Thyroid gland (tissue), 4 donors: ENCODE measurements at regions not wholly inside any gene's neighbourhood (a gene's known extent, or its start where the extent isn't known, plus 50 kb on each side); places are given as distances from the start of the nearest gene placed in this dataset.

ENCODE experiments used
- CTCF ChIP-seq, 6 experiments: fragments of 200-600 bp in 3 of 6; fragments of 450-650 bp in 3 of 6; sonication (generic) in 3 of 6; IDR thresholded peaks; one replicate each; pipeline ENCODE4 v1.5.1; 2016 to 2019; ENCODE audit warnings: antibody characterized with exemption in 6 of 6, mild to moderate bottlenecking in 2 of 6, inconsistent platforms in 1 of 6, moderate library complexity in 1 of 6
- POLR2A ChIP-seq, 2 donors: fragments of 450-650 bp; IDR thresholded peaks; one replicate each; pipeline ENCODE4 v1.6.1; 2017; ENCODE audit warnings: antibody characterized with exemption in 2 of 2, mild to moderate bottlenecking in 2 of 2, moderate library complexity in 1 of 2

GRCh38 chr11:127587511-127587910 is 586.9 kb upstream of the KIRREL3 start:
- no peak for TF ChIP-seq CTCF (IDR thresholded peaks at IDR 0.05)
- TF ChIP-seq POLR2A (IDR thresholded peaks at IDR 0.05): no peak
